HCT116 (cell line): ENCODE measurements at regions not wholly inside any gene's neighbourhood (a gene's known extent, or its start where the extent isn't known, plus 50 kb on each side); places are given as distances from the start of the nearest gene placed in this dataset.

ENCODE experiments used
- POLR2AphosphoS5 ChIP-seq: IDR thresholded peaks from 2 replicates; pipeline ENCODE4 v1.6.1; 2011; ENCODE audit warnings: mild to moderate bottlenecking, low read depth, low read length, moderate library complexity
- SP1 ChIP-seq: IDR thresholded peaks from 2 replicates; pipeline ENCODE4 v1.6.1; 2012; ENCODE audit warnings: low read depth
- YY1 ChIP-seq: IDR thresholded peaks from 2 replicates; pipeline ENCODE4 v1.6.1; 2011; ENCODE audit warnings: low read length, low read depth, moderate library complexity, mild to moderate bottlenecking; ENCODE audit not compliant: insufficient replicate concordance; ENCODE audit errors: extremely low read depth
- ZBTB33 ChIP-seq: IDR thresholded peaks from 2 replicates; pipeline ENCODE4 v1.6.1; 2011; ENCODE audit warnings: mild to moderate bottlenecking, low read length, moderate library complexity; ENCODE audit not compliant: insufficient replicate concordance; ENCODE audit errors: extremely low read depth
- TF ChIP-seq, protein P1 (sequence below): IDR thresholded peaks from 2 replicates; pipeline ENCODE4 v1.6.1; 2012

DNA sequence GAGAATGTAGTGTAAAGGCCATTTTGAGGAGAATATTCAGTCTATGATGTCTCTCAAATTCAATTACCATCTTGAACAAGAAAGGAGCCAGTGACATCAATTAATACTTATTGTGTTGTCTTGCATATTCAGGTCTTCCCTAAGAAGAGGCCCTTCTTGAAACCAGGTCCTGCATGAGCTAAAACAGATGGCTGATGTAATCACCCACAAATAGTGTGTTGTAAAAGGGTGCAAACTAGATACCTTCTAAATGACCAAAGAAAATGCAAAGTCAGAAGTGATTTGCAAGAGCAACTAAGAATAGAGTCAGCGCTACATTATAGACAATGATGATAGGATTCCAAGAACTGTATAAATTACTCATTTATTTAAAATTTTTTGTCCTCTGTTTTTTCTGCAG is 97.0 kb downstream of the BTBD3 start:
- TF ChIP-seq SP1, result no peak
- no peak for TF ChIP-seq ZBTB33
- TF ChIP-seq YY1, result no peak
- no peak for TF ChIP-seq POLR2AphosphoS5
- TF ChIP-seq, protein P1, sequence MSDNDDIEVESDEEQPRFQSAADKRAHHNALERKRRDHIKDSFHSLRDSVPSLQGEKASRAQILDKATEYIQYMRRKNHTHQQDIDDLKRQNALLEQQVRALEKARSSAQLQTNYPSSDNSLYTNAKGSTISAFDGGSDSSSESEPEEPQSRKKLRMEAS, result no peak
